ENCODE measurements at regions not wholly inside any gene's neighbourhood (a gene's known extent, or its start where the extent isn't known, plus 50 kb on each side); places are given as distances from the start of the nearest gene placed in this dataset.

DNA sequence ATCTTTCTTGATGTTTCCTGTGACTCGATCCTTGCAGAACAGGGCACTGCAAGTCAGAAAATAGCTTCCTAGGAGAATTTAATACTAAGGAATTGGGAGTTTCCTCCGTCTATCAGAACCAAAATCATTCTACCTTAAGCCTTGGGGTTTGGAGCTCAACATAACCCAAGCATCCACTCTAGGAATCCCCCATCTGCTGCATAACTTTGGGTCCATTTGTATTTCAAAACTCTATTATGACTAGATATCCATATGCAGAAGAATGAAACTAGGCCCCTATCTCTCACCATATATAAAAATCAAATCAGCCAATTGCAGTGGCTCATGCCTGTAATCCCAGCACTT is 61.7 kb upstream of the AKAP13 start:
- Mint-ChIP-seq H3K9me3 (peaks cover 9% of the 10 kb centered on the region), H3K4me3 (no peak overlapping the region), H3K27me3 (no peaks in the 10 kb centered on the region), H3K4me1 (peaks cover 39% of the 10 kb centered on the region), H3K27ac (ENCODE audit: low read depth) (peak overlapping the region; percentile 22), H3K36me3 (ENCODE audit: insufficient read depth) (no peaks in the 10 kb centered on the region)
- ATAC-seq (replicated peaks; ENCODE audit: extremely low read depth, poor library complexity, severe bottlenecking) (no peak), DNase-seq (ENCODE audit: low spot score in 2 of 2) (no peak)

DNA sequence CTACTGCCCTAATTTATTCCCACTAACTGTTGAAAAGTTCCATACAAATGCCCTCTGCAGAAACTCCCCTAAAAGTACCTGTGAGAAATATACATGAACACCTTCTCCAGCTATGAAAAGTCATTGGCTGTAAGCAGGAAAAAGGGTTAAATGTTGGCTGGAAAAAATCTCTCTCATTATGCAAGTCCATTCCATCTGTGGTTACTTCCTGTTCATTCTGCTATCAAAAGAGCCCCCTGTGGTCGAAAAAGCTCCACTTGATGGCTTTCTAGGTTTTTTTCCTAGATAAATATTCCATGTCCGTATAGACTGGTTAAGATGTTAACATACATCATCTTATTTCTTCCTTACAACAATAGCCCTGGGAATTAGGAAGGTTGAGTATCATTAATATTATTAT is 56.2 kb upstream of the AKAP13 start:
- Mint-ChIP-seq H3K9me3 (peaks cover 9% of the 10 kb centered on the region), H3K36me3 (ENCODE audit: insufficient read depth) (no peaks in the 10 kb centered on the region), H3K4me3 (no peak overlapping the region), H3K27me3 (no peaks in the 10 kb centered on the region), H3K4me1 (peaks cover 12% of the 10 kb centered on the region), H3K27ac (ENCODE audit: low read depth) (no peak overlapping the region)
- no peak for DNase-seq (ENCODE audit: low spot score in 2 of 2)
- ATAC-seq (replicated peaks; ENCODE audit: extremely low read depth, poor library complexity, severe bottlenecking) = no peak

DNA sequence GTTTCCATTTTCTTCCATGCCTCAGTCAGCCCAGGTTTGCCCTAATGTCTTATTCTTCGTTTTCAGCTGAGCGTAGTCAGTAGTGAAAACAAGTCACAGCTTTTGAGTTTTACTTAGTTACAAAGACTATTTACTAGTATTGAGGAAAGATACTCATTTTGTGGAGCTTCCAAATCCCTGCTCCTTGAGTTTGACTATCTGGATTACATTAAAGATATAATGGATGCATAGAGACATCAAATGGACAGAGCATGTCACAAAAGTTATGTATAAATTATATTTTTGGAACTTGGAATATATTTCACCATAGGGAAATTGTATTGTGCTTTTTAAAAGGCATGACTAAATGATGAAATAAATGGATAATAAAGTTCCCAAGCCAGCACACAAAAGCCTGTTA is 54.6 kb upstream of the AKAP13 start:
- no peak for ATAC-seq (replicated peaks; ENCODE audit: extremely low read depth, poor library complexity, severe bottlenecking)
- Mint-ChIP-seq H3K27ac (ENCODE audit: low read depth) (no peak overlapping the region), H3K4me3 (no peak overlapping the region), H3K36me3 (ENCODE audit: insufficient read depth) (peaks cover 3% of the 10 kb centered on the region), H3K27me3 (no peaks in the 10 kb centered on the region), H3K9me3 (peaks cover 9% of the 10 kb centered on the region), H3K4me1 (peaks cover 28% of the 10 kb centered on the region)
- DNase-seq (ENCODE audit: low spot score in 2 of 2) = no peak

DNA sequence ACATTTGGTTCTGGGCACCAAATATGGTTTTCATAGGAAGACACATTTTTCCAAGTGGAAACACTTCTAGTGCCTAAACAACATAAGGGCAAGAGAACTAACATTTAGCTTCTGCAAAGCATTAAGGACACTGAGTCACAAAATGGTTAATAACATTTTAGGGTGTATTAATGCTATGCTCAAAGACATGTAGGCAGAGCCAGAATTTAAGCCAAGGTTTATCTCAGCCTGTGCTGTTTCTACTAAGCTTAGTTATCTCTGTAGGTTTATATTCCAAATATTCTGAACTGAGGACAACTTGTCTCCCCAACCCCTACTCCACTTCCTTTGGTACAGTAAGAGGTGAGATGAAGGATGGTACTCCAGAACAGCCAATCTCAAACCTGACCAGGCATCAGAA is 54.1 kb upstream of the AKAP13 start:
- Mint-ChIP-seq H3K4me1 (peaks cover 33% of the 10 kb centered on the region), H3K27me3 (no peaks in the 10 kb centered on the region), H3K4me3 (no peak overlapping the region), H3K9me3 (peaks cover 9% of the 10 kb centered on the region), H3K27ac (ENCODE audit: low read depth) (no peak overlapping the region), H3K36me3 (ENCODE audit: insufficient read depth) (peaks cover 3% of the 10 kb centered on the region)
- DNase-seq (ENCODE audit: low spot score in 2 of 2) (no peak), ATAC-seq (replicated peaks; ENCODE audit: extremely low read depth, poor library complexity, severe bottlenecking) (no peak)

DNA sequence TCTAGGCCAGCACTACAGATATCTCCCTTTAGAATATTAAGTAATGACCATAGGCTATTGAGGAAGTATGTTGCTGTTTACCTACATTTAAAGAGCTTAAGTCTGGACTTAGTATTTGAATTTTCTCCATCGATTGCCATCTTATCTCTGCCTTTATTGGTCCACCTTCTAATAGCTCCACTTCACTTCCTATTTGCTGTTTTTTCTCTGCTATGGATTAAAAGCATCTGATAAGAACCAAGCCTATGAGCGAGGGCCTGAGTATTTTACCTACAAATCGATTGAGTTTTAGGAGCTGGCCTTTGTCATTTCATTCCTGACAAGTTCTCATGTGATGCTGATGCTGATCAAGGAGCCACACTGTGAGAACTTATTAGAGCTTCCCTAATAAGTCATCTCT is 52.6 kb upstream of the AKAP13 start:
- H3K27me3 Mint-ChIP-seq = no peaks in the 10 kb centered on the region
- no peak for DNase-seq (ENCODE audit: low spot score in 2 of 2)
- no peak overlapping the region for H3K4me3 Mint-ChIP-seq
- H3K36me3 Mint-ChIP-seq (ENCODE audit: insufficient read depth) = peaks cover 5% of the 10 kb centered on the region
- peaks cover 38% of the 10 kb centered on the region for H3K4me1 Mint-ChIP-seq
- peak overlapping the region; percentile 95 for H3K27ac Mint-ChIP-seq (ENCODE audit: low read depth)
- no peak for ATAC-seq (replicated peaks; ENCODE audit: extremely low read depth, poor library complexity, severe bottlenecking)
- peaks cover 6% of the 10 kb centered on the region for H3K9me3 Mint-ChIP-seq

DNA sequence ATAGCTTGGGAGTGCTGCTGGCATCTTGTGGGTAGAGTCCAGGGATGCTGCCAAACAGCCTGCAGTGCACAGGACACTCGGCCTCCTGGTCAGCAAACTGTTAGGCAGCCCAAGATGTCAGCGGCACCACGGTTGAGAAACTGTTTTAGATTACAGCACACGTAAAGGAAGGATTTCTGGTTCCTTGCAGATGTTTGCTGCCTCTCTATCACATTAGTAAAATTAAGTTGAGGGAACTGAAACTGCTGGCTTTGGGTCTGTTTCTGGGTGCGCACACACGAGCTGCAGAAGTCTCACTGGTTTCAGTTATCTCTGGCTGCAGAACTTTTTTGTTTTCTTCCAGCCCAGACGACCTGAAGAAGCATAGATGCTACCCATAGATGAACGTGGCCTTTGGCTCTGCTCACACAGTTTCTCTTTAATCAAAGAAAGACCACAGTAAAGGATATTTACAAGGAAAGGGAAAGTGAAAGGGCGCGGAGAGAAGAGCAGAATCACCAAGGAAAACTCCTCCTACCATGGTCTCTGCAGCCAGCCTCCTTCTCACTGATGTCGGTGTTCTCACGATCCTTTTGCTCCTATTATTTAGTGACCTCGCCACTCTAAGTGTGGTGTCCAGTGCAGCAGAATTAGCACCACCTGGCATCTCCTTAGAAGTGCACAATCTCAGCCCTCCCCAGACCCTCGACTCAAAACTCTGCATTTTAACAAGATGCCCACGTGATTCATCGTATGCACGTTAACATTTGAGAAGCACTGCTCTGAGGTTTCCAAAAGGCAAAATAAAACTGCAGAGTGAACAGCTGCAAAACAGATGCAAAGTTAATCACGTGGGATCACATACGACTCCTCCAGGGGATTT is 50.6 kb upstream of the AKAP13 start:
- H3K4me3 Mint-ChIP-seq = peak overlapping the region; percentile 84
- H3K4me1 Mint-ChIP-seq = peaks cover 38% of the 10 kb centered on the region
- H3K36me3 Mint-ChIP-seq (ENCODE audit: insufficient read depth) = peaks cover 5% of the 10 kb centered on the region
- ATAC-seq (replicated peaks; ENCODE audit: extremely low read depth, poor library complexity, severe bottlenecking) (peak; percentile 35), DNase-seq (ENCODE audit: low spot score in 2 of 2) (no peak)
- H3K9me3 Mint-ChIP-seq = no peaks in the 10 kb centered on the region
- peak overlapping the region; percentile 95 for H3K27ac Mint-ChIP-seq (ENCODE audit: low read depth)
- no peaks in the 10 kb centered on the region for H3K27me3 Mint-ChIP-seq

Data from central memory CD8-positive, alpha-beta T cell (primary cell).